ENCODE measurements at regions not wholly inside any gene's neighbourhood (a gene's known extent, or its start where the extent isn't known, plus 50 kb on each side); places are given as distances from the start of the nearest gene placed in this dataset.
"Not testable (repeated sequence)": the region's sequence is repeated elsewhere in the genome, so short reads cannot be mapped to it uniquely, and the experiment has no call there.

DNA sequence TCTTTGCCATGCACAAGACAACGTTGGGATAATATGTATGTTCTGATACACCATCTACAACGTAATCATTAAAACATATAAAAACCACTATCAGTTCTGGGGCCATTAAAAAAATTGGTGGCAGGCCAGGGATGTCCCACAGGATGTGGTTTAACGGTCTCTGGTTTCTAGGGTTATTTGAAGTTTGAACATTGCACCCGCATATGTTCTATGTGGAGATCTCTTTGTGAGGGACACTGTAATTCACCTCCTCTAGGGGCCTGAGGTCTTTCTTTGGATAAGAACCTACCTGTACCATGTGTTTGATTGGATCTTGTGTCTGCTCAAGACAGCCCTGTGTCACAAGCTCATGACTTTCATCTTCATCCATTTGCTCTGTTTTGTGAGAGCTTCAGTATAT is 73.2 kb downstream of the GGTLC2 start:
- no peak for DNase-seq

DNA sequence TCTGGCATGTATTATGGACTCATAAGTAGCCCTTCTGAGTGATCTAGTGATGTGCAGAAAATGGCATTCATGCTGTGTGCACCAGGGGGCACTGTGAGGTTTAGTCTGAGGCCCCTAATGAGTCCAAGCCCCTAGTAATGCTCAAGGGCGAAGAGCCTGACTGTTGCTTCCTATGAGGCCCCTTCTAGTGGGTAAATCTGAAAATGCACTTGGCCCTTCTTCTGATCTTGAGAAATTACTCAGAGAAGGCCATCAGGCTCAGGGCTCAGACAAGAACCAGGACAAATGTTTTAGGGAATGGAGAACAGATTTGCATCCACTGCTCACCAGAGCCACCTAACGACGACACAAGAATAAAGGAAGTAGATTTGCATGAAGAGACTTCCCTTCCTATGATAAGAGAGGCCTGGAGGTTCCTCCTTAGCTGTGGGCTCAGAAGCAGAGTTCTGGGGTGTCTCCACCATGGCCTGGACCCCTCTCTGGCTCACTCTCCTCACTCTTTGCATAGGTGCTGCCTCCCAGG is 75.8 kb downstream of the GGTLC2 start:
- peak; percentile 54 for DNase-seq

DNA sequence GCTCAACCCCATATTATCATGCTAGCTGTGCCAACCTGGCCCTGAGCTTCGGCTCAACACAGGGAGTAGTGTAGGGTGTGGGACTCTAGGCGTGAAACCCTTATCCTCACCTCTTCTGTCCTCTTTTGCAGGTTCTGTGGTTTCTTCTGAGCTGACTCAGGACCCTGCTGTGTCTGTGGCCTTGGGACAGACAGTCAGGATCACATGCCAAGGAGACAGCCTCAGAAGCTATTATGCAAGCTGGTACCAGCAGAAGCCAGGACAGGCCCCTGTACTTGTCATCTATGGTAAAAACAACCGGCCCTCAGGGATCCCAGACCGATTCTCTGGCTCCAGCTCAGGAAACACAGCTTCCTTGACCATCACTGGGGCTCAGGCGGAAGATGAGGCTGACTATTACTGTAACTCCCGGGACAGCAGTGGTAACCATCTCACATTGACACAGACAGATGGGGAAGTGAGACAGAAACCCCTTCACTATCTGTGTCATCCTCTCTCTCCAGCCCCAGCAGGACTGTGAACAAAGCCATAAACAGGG is 76.4 kb downstream of the GGTLC2 start:
- no peak for DNase-seq

DNA sequence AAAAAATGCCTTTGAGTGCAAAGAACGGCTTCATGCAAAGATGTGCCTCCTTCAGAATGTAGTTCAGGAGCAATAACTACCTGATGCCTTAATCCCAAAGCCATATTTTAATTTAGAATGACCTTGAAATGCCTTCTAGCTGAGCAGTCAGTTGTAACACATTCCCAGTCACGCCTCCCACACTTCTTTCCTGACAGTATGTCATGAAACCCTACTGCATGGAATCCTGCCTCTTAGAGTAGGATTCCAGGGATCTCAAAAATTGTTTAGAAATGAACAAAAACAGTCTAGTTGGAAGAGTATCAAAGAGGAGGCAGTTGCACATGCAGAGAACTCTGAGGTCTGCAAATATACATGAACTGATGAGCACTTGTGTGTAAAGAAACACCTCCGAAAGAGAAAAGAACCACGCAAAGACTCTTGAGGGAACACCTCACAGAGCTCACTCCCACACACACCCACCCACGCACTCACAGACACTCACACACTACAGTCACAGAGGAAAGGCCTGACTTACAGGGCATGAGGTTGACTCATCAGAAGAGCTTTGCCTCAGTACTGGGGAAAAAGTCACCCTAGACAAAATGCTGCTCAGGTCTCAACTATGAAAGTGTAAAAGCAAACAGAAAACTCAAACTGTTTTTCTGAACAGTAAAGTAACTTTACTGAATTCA is 77.4 kb downstream of the GGTLC2 start:
- DNase-seq = no peak

- no peak for DNase-seq
Measured at GRCh38 chr22:22728382-22728781, 84.0 kb downstream of the GGTLC2 start.

- no peak for DNase-seq
Measured at GRCh38 chr22:22730655-22731373, 86.4 kb downstream of the GGTLC2 start.

DNA sequence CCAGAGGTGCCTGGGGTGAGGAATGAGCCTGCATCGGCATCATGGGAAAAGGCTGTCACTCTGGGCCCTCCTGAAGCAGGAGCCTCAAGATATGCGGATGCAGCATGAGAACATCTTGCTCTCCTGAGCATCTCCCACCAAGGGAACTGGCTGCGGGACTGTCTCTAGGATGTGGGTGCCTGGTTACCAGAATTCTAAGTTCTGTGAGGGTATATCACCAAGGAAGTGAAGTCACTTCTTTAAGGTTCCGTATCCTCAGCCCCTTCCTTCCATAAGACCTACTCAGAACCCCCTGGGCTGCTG is 86.9 kb downstream of the GGTLC2 start:
- DNase-seq = no peak

- not testable (repeated sequence) for DNase-seq
Measured at GRCh38 chr22:22733006-22733405, 88.6 kb downstream of the GGTLC2 start.

DNA sequence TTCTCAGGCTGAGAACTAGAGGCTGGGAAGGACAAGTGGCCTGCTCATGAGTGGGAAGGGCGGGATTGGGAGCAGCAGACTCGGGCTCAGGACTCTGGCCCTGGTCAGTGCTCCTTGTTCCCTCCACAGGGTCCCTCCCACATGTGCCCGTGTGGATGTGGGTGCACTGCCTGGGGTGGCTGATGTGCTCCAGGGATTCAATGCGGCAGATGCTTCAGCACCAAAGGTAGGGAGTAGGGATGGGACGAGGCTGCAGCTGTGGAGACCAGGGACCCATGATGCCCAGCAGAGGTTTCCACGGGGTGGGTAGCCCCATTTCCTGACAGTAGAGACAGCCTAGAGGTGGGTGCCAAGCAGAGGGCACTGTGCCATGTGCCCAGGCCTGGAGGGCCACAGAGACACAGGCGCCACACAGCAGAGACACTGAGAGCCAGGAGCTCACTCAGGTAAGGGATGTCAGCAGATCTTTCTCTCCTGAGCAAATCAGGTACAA is 89.5 kb downstream of the GGTLC2 start:
- DNase-seq = no peak

- not testable (repeated sequence) for DNase-seq
Measured at GRCh38 chr22:22734395-22735272, 90.2 kb downstream of the GGTLC2 start.

DNA sequence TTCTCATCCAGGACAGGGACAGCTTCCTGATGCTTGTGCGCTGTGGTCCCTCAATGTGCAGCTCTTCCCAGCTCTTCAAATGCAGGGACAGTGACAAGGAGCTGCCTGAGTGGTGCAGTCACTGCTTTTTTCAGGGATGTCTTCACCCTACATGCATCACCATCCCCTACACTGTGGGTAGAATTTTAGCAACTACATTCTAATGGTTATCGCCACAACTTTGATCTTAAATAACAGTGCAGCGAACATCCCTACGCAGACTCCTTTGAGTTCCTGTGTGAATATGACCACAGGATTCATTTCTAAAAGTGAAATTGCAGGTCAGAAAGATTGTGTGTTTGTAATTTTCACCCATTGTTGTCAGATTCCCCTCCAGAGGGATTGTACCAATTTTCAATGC is 90.9 kb downstream of the GGTLC2 start:
- DNase-seq = not testable (repeated sequence)

DNA sequence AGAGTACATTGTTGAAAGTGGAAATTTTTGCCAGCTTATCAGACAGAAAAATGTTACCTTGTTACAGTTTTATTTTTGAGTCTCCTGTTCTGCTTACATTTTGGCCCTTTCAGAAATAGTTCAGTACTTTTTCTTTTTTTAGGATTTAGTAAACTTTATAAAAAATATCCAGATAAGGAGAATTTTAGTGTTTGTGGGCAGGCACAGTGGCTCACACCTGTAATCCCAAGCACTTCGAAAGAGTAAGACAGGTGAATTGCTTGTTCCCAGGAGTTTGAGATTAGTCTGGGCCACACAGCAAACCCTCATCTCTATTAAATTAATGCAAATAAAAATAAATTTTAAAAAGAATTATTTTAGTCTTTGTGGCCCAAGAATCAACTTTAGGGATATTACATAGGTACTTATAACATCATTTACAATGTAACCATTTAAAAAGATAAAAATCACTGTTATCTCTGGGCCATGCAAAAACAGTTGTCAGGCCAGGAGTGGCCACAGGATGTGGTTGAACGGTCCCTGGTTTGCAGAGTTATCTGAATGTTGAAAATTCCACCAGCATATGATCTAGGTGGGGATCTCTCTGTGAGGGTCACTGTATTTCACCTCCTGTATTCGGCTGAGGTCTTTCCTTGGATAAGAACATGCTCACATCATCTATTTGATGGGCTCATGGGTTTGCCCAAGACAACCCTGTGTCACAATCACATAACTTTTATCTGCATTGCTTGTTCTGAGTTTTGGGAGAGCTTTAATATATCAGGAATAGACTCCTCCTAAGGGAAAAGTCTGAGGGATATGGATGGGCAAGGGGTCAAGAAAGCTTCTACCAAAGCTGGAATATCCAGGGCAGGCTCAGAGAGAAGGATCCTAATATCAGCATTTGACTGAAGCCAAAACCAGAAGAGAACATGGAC is 91.5 kb downstream of the GGTLC2 start:
- no peak for DNase-seq

GRCh38 chr22:22737590-22737989 is 93.2 kb downstream of the GGTLC2 start:
- no peak for DNase-seq

DNA sequence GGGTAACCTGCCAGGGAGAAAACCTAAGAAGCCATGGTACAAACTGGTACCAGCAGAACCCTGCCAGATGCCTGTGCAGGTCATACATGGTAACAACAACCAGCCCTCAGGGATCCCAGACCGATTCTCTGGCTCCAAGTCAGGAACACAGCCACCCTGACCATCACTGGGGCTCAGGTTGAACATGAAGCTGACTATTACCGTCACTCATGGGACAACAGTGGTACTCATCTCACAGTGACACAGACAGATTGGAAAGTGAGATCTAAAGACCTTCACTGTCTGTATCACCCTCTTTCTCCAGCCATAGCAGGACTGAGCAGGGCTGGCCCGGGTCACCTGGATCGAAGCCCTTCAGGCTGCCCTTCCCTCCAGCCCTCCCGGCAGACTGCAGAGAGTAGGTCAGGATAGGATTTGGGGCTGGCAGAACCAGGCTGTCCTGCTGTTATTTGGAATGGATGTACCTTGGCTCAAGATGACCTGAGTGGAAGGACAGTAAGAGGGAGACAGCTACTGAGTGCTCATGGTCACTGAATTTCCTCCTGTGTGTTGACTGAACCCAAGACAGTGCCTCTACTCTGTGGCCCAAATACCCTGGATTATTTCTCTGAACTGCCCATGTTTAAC is 94.7 kb downstream of the GGTLC2 start:
- no peak for DNase-seq

DNA sequence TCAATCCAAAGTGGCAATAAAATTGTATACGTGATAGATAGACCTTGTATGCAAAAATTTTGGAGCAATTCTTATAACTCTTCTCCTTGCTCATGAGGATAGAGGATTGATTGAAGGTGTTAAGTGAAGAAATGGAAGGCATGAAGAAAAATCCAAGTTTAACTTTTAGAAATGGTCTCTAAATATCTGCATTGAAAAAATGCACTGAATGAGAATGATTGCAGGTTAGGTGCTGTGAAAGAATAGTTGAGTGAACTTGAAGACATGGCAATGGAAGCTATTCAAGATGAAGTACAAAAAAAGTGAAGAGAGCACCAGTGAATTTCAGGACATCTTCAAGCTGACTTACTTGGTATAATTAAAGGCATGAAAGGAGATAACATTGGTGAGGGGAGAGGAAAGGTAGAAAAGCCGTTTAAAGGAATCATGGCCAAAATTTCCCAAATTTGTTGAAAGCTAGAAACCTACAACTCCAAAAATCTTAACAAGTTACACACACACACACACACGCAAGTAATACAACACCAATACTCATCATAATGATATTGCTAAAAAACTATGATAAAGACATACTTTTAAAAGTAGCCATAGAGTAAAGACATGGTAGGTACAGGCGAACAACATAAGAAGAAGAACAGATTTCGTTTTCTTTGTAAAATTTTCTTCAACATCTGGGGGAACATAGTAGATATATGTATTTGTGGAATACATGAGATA is 96.3 kb downstream of the GGTLC2 start:
- DNase-seq = no peak

DNA sequence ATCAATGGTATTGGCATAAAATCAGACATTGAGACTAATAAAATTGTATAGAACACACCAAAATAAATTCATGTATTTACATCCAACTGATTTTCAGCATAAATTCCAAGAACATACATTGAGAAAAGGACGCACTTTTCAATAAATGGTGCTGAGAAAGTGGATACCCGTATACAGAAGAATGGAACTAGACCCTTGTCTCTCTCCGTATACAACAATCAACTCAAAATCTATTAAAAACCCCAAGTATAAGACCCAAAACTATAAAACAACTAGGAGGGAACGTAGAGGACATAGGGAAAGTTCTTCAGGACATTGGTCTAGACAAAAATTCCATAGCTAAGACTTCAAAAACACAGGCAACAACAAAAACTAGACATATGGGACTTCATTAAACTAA is 97.4 kb downstream of the GGTLC2 start:
- no peak for DNase-seq

- DNase-seq = no peak
Measured at GRCh38 chr22:22742641-22743040, 98.2 kb downstream of the GGTLC2 start.

GRCh38 chr22:22743128-22743760 is 98.8 kb downstream of the GGTLC2 start:
- DNase-seq = no peak

DNA sequence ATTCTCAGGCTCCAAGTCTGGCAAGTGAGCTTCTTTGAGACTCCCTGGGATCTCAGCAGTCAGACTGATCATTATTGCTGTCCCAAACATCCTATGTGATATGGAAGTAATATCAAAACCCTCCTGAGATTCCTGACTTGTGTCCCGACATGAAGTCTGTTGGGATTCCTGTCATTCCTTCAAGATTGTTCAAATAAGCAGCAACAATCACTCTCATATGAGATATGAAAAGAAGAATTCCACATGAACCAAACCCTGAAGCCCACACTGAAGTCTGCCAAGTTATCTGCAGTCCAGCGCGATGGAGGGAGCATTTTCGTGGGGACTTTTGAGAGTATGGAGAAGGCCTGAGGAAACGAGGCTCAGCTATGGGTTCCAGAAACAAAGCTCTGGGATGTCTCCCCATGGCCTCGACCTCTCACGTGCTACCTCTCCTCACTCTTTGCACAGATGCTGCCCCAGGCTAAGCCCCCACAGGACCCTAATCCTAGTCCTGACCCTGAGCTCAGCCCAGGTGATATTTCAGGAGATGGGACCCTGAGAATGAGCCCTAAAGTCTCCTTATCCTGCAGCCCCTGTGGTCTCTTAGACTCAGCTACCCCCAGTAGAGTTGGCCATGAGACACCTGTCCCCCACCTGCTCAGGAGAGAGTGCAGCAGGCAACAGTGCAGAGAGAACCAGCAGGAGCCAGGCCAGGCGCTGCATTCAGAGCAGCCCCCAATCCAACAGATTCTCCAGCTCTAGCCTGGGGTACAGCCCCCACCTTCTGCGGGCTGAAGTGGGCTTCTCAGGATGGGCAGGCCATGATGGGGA is 100.2 kb downstream of the GGTLC2 start:
- DNase-seq = no peak

Data from DMS 273 treated with DMSO at 0.1 percent for 48 hours (cell line).